GM12878 (cell line): ENCODE measurements at regions not wholly inside any gene's neighbourhood (a gene's known extent, or its start where the extent isn't known, plus 50 kb on each side); places are given as distances from the start of the nearest gene placed in this dataset.

ENCODE experiments used
- ATAC-seq: fragments of 200-7000 bp; cut with Tn5 transposase; 3 replicates; pipeline ENCODE4 v1.9.1; 2020; ENCODE audit warnings: mild to moderate bottlenecking, moderate library complexity
- BruUV-seq: library from RNA; stranded (reverse); fragments of 400-500 nt; replicated peaks from 2 replicates; lab custom pipeline; 2021; lab: Mats Ljungman, UMichigan
- CTCF ChIA-PET: fragments of 300-600 bp; sonication (Branson Sonifier 250); formaldehyde crosslinking; extraction: SDS; loops from one replicate; lab custom pipeline; 2021; ENCODE audit warnings: inconsistent platforms; lab: Yijun Ruan, JAX
- POLR2A ChIA-PET: fragments of 350-600 bp; formaldehyde crosslinking; extraction: SDS; loops from one replicate; lab custom pipeline; 2021; ENCODE audit warnings: inconsistent platforms; lab: Charles Lee
- RAD21 ChIA-PET: fragments of 300-600 bp; sonication (Branson Sonifier 250); formaldehyde crosslinking; loops from one replicate; lab custom pipeline; 2023; ENCODE audit warnings: antibody characterized with exemption; ENCODE audit not compliant: unreplicated experiment; lab: Charles Lee
- SMC1A ChIA-PET: fragments of 300-600 bp; sonication (Branson Sonifier 250); formaldehyde crosslinking; loops from one replicate; lab custom pipeline; 2023; ENCODE audit not compliant: unreplicated experiment, uncharacterized antibody; lab: Charles Lee
- DNase-seq: peaks from one replicate; pipeline ENCODE4 v3.0.0-alpha.2; 2011; ENCODE audit warnings: low read depth, low spot score
- FAIRE-seq: peaks from 3 replicates; lab custom pipeline; 2011; peaks lifted over from hg19 to GRCh38; lab: Jason Lieb, UNC
- H2AFZ ChIP-seq: 2 replicates; pipeline ENCODE4 v1.6.0; 2011; ENCODE audit warnings: low read depth, low read length, control low read depth; ENCODE audit not compliant: control insufficient read depth
- H3K27ac ChIP-seq: 2 replicates; pipeline ENCODE4 v1.5.1; 2011; ENCODE audit warnings: control low read depth; ENCODE audit not compliant: control insufficient read depth, insufficient read depth
- H3K27me3 ChIP-seq, 2 experiments: replicated peaks in 1 of 2; 2 replicates each; pipeline versions ENCODE4 v1.6.0 to v1.6.1; 2011; ENCODE audit warnings: low read length in 1 of 2; ENCODE audit not compliant: control insufficient read depth in 2 of 2, insufficient read depth in 2 of 2
- H3K36me3 ChIP-seq, 2 experiments: 2 replicates each; pipeline ENCODE4 v1.5.1; 2011; ENCODE audit warnings: low read length in 1 of 2; ENCODE audit not compliant: control insufficient read depth in 2 of 2, insufficient read depth in 2 of 2
- H3K4me1 ChIP-seq: 2 replicates; pipeline ENCODE4 v1.6.1; 2011; ENCODE audit warnings: mild to moderate bottlenecking, low read length, moderate library complexity, mixed read lengths; ENCODE audit not compliant: control insufficient read depth, insufficient read depth
- H3K4me2 ChIP-seq: 2 replicates; pipeline ENCODE4 v1.6.0; 2011; ENCODE audit warnings: control low read depth; ENCODE audit not compliant: control insufficient read depth, insufficient read depth
- H3K4me3 ChIP-seq: fragments of 200-600 bp; sonication (generic); 2 replicates; pipeline ENCODE4 v1.5.1; 2016
- H3K79me2 ChIP-seq: 2 replicates; pipeline ENCODE4 v1.6.0; 2011; ENCODE audit warnings: low read length; ENCODE audit not compliant: control insufficient read depth, insufficient read depth
- H3K9ac ChIP-seq: 2 replicates; pipeline ENCODE4 v1.8.0; 2011; ENCODE audit warnings: low read length, control low read depth, mixed read lengths; ENCODE audit not compliant: control insufficient read depth, insufficient read depth
- H3K9me3 ChIP-seq: replicated peaks from 3 replicates; pipeline ENCODE4 v1.5.1; 2011; ENCODE audit warnings: mild to moderate bottlenecking, low read length; ENCODE audit not compliant: control insufficient read depth, insufficient read depth
- H4K20me1 ChIP-seq: 2 replicates; pipeline ENCODE4 v1.6.0; 2011; ENCODE audit not compliant: control insufficient read depth, insufficient read depth
- CBFB ChIP-seq: IDR thresholded peaks from 2 replicates; pipeline ENCODE4 v1.6.1; 2016; ENCODE audit warnings: antibody characterized with exemption, low read depth
- CREB1 ChIP-seq: IDR thresholded peaks from 2 replicates; pipeline ENCODE4 v1.6.1; 2012; ENCODE audit warnings: low read depth, mild to moderate bottlenecking, inconsistent platforms
- EP300 ChIP-seq, 2 experiments: fragments of 150-350 bp in 1 of 2; IDR thresholded peaks; 2 replicates each; pipeline ENCODE4 v1.6.1; 2011 to 2012; ENCODE audit warnings: low read depth in 2 of 2, low read length in 2 of 2, borderline replicate concordance in 1 of 2, improper control_type of control experiment in 1 of 2, inconsistent platforms in 1 of 2; ENCODE audit not compliant: control insufficient read depth in 1 of 2
- EZH2 ChIP-seq: IDR thresholded peaks from 2 replicates; pipeline ENCODE4 v1.6.1; 2012; ENCODE audit warnings: low read depth, mild to moderate bottlenecking, control low read depth, inconsistent platforms, low read length, borderline replicate concordance; ENCODE audit not compliant: control insufficient read depth
- FOXM1 ChIP-seq: IDR thresholded peaks from 2 replicates; pipeline ENCODE4 v1.6.1; 2012; ENCODE audit warnings: low read depth, mild to moderate bottlenecking, inconsistent platforms, low read length, moderate library complexity
- MEF2A ChIP-seq: IDR thresholded peaks from 2 replicates; pipeline ENCODE4 v1.6.1; 2011; ENCODE audit warnings: low read depth, mild to moderate bottlenecking, low read length, moderate library complexity; ENCODE audit not compliant: insufficient read depth
- MTA3 ChIP-seq: IDR thresholded peaks from 2 replicates; pipeline ENCODE4 v1.6.1; 2012; ENCODE audit warnings: low read length, inconsistent platforms, borderline replicate concordance
- MXI1 ChIP-seq: fragments of 150-350 bp; IDR thresholded peaks from 2 replicates; pipeline ENCODE4 v1.6.1; 2011; ENCODE audit warnings: low read depth, mild to moderate bottlenecking, inconsistent platforms, low read length, improper control_type of control experiment
- NFXL1 ChIP-seq: fragments of 450-650 bp; IDR thresholded peaks from 2 replicates; pipeline ENCODE4 v1.6.1; 2017; ENCODE audit warnings: antibody characterized with exemption, mild to moderate bottlenecking, borderline replicate concordance
- RAD51 ChIP-seq: fragments of 450-650 bp; IDR thresholded peaks from 2 replicates; pipeline ENCODE4 v1.6.1; 2016; ENCODE audit warnings: moderate library complexity, mild to moderate bottlenecking, inconsistent platforms
- SIX5 ChIP-seq: IDR thresholded peaks from 2 replicates; pipeline ENCODE4 v1.6.1; 2011; ENCODE audit warnings: mild to moderate bottlenecking, low read depth, low read length, moderate library complexity; ENCODE audit not compliant: severe bottlenecking
- SP1 ChIP-seq: IDR thresholded peaks from one replicate; pipeline ENCODE4 v1.6.1; 2011; ENCODE audit warnings: low read depth, low read length
- YBX1 ChIP-seq: fragments of 450-650 bp; IDR thresholded peaks from 2 replicates; pipeline ENCODE4 v1.6.1; 2016; ENCODE audit warnings: antibody characterized with exemption
- ZNF217 ChIP-seq: fragments of 450-650 bp; IDR thresholded peaks from 2 replicates; pipeline ENCODE4 v1.6.1; 2017; ENCODE audit warnings: antibody characterized with exemption, mild to moderate bottlenecking
- ZNF24 ChIP-seq: fragments of 450-650 bp; IDR thresholded peaks from 2 replicates; pipeline ENCODE4 v1.6.1; 2017; ENCODE audit warnings: antibody characterized with exemption, mild to moderate bottlenecking
- ZNF274 ChIP-seq: IDR thresholded peaks from one replicate; pipeline ENCODE4 v1.8.0; 2011; ENCODE audit not compliant: insufficient read length, insufficient read depth
- WGBS: methylation state at CpG from one replicate; pipeline ENCODE4 v1.1.6; 2016; ENCODE audit warnings: low lambda C conversion rate; ENCODE audit not compliant: insufficient replicate concordance, insufficient coverage; ENCODE audit errors: missing lambda C conversion rate; 5-methylcytosine and 5-hydroxymethylcytosine counted together
- in situ Hi-C: fragments of 300-500 bp; cut with MboI; formaldehyde crosslinking; loops from 9 replicates; pipeline ENCODE4 v1.14.3; 2018; ENCODE audit warnings: mixed read lengths
- intact Hi-C: fragments of 100-400 bp; cut with micrococcal nuclease; formaldehyde crosslinking; loops from one replicate; pipeline ENCODE4 v1.14.2; 2022; ENCODE audit not compliant: unreplicated experiment
- TF ChIP-seq, protein P1 (sequence below): IDR thresholded peaks from 2 replicates; pipeline ENCODE4 v1.6.1; 2012; ENCODE audit warnings: low read depth, low read length, improper control_type of control experiment

DNA sequence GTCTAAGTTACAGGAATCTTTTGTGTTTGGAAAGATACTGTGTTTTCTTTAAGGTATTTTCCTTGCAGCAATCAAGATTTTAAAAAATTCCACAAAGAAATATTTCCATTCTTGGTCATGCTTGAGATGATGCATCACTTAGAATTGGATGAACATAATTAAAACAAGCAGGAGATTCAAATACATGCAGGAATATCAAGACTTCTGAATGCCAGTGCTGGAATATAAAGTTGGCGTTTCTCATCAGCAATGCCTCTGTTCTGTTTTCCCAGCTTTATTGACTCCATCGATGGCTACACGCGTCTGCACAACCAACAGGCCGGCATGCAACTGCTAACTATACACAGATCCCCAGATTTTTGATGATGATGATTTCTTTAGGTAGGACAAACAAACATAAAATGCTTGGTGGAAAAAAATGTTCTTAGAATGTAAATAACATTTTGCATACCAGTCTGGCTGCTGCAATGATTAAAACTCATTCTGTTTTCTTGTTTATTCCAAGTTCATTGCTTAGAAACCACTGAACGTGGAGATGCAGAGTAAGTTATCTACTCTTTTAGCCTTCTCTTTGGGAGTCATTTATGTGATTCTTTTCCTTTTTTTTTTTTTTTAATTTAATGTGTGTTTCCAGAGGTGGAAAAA lies 91.3 kb upstream of the FAM171A1 start:
- no peaks in the 10 kb centered on the region for H3K79me2 ChIP-seq
- no peaks in the 10 kb centered on the region; a peak in 1 of 4 replicates for H3K27me3 ChIP-seq
- intact Hi-C loops, result no loop called here
- CTCF ChIA-PET, result no interaction called here
- POLR2A ChIA-PET, result no interaction called here
- H2AFZ ChIP-seq, result no peak overlapping the region
- ATAC-seq (no peak), DNase-seq (no peak)
- H3K9me3 ChIP-seq, result no peaks in the 10 kb centered on the region
- no peaks in the 10 kb centered on the region for H3K36me3 ChIP-seq
- in situ Hi-C loops, result no loop called here
- no peaks in the 10 kb centered on the region for H4K20me1 ChIP-seq
- H3K4me3 ChIP-seq, result no peak overlapping the region
- WGBS, result 52% methylated on average over 6 of the region's 6 CpGs
- SMC1A ChIA-PET, result no interaction called here
- H3K9ac ChIP-seq, result no peak overlapping the region
- H3K4me1 ChIP-seq, result no peaks in the 10 kb centered on the region
- RAD21 ChIA-PET, result no interaction called here
- TF ChIP-seq YBX1 (no peak), NFXL1 (no peak), FOXM1 (no peak), SIX5 (no peak), EP300 (IDR thresholded peaks at IDR 0.05; ENCODE audit: borderline replicate concordance in 1 of 2, control insufficient read depth in 1 of 2, low read depth in 2 of 2, low read length in 2 of 2) (no peak), ZNF274 (no peak), MTA3 (no peak), EZH2 (no peak), CREB1 (no peak), ZNF217 (no peak), RAD51 (no peak), CBFB (no peak), MEF2A (no peak), ZNF24 (no peak), MXI1 (no peak), SP1 (no peak)
- TF ChIP-seq, protein P1, sequence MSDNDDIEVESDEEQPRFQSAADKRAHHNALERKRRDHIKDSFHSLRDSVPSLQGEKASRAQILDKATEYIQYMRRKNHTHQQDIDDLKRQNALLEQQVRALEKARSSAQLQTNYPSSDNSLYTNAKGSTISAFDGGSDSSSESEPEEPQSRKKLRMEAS, result no peak
- TF ChIP-seq, all 136 proteins: peak for 0
- no TSS peak for BruUV-seq
- no peak for FAIRE-seq
- Histone ChIP-seq H3K27ac (no peak overlapping the region), H3K4me2 (no peak overlapping the region)
